ENCODE measurements at regions not wholly inside any gene's neighbourhood (a gene's known extent, or its start where the extent isn't known, plus 50 kb on each side); places are given as distances from the start of the nearest gene placed in this dataset.
"Not testable (repeated sequence)": the region's sequence is repeated elsewhere in the genome, so short reads cannot be mapped to it uniquely, and the experiment has no call there.

GRCh38 chr21:17195976-17196375 is 316.9 kb upstream of the CXADR start:
- TF ChIP-seq CTCF (IDR thresholded peaks at IDR 0.05; ENCODE audit: low read length, missing control alignments) = no peak
- no peak overlapping the region for H3K4me3 ChIP-seq (replicated peaks; ENCODE audit: low read depth, low read length)
- DNase-seq (ENCODE audit: low read depth) = no peak

- H3K4me3 ChIP-seq (replicated peaks; ENCODE audit: low read depth, low read length) = no peak overlapping the region
- no peak for DNase-seq (ENCODE audit: low read depth)
- TF ChIP-seq CTCF (IDR thresholded peaks at IDR 0.05; ENCODE audit: low read length, missing control alignments) = no peak
These were observed 316.2 kb upstream of the CXADR start for GRCh38 chr21:17196623-17197022.

GRCh38 chr21:17197996-17198395 is 314.8 kb upstream of the CXADR start:
- no peak for TF ChIP-seq CTCF (IDR thresholded peaks at IDR 0.05; ENCODE audit: low read length, missing control alignments)

GRCh38 chr21:17200250-17200649 is 312.6 kb upstream of the CXADR start:
- H3K4me3 ChIP-seq (replicated peaks; ENCODE audit: low read depth, low read length) = no peak overlapping the region
- no peak for TF ChIP-seq CTCF (IDR thresholded peaks at IDR 0.05; ENCODE audit: low read length, missing control alignments)
- DNase-seq (ENCODE audit: low read depth) = no peak

More at GRCh38 chr21:17197996-17198395, 314.8 kb upstream of the CXADR start:
- DNase-seq (ENCODE audit: low read depth) = no peak
- H3K4me3 ChIP-seq (replicated peaks; ENCODE audit: low read depth, low read length) = no peak overlapping the region

GRCh38 chr21:17201741-17202260 is 311.0 kb upstream of the CXADR start:
- DNase-seq (ENCODE audit: low read depth) = no peak

GRCh38 chr21:17214801-17215200 is 298.0 kb upstream of the CXADR start:
- no peak for TF ChIP-seq CTCF (IDR thresholded peaks at IDR 0.05; ENCODE audit: low read length, missing control alignments)
- DNase-seq (ENCODE audit: low read depth) = no peak
- no peak overlapping the region for H3K4me3 ChIP-seq (replicated peaks; ENCODE audit: low read depth, low read length)

More at GRCh38 chr21:17201741-17202260, 311.0 kb upstream of the CXADR start:
- no peak for TF ChIP-seq CTCF (IDR thresholded peaks at IDR 0.05; ENCODE audit: low read length, missing control alignments)
- no peak overlapping the region for H3K4me3 ChIP-seq (replicated peaks; ENCODE audit: low read depth, low read length)

- DNase-seq (ENCODE audit: low read depth); H3K4me3 ChIP-seq (replicated peaks; ENCODE audit: low read depth, low read length): not testable (repeated sequence)
These were observed 293.8 kb upstream of the CXADR start for GRCh38 chr21:17219050-17219449.

Data from fibroblast of pulmonary artery (primary cell).